ENCODE measurements at regions not wholly inside any gene's neighbourhood (a gene's known extent, or its start where the extent isn't known, plus 50 kb on each side); places are given as distances from the start of the nearest gene placed in this dataset.

GRCh38 chr3:159667261-159667660 is 321.4 kb upstream of the IL12A start:
- H3K27ac ChIP-seq: no peak overlapping the region
- H4K20me1 ChIP-seq (ENCODE audit: insufficient read depth): no peaks in the 10 kb centered on the region
- no peaks in the 10 kb centered on the region for H3K4me1 ChIP-seq (ENCODE audit: low read depth, poor library complexity, severe bottlenecking)
- H3K4me3 ChIP-seq (IDR thresholded peaks at IDR 0.05; ENCODE audit: insufficient read depth, low read depth, low read length): no peak overlapping the region
- no peaks in the 10 kb centered on the region for H3K27me3 ChIP-seq (ENCODE audit: insufficient read depth, low read depth)
- no peak overlapping the region for H2AFZ ChIP-seq (ENCODE audit: low read depth)
- TF ChIP-seq CTCF (conservative IDR thresholded peaks at IDR 0.05; ENCODE audit: low read depth, low read length): no peak
- no peaks in the 10 kb centered on the region for H3K79me2 ChIP-seq (ENCODE audit: insufficient read depth, low read depth)
- no peaks in the 10 kb centered on the region for H3K36me3 ChIP-seq (ENCODE audit: insufficient read depth)
- no peak overlapping the region for H3K4me2 ChIP-seq
- no peak overlapping the region for H3K9ac ChIP-seq

GRCh38 chr3:159668461-159668860 is 320.2 kb upstream of the IL12A start:
- H3K79me2 ChIP-seq (ENCODE audit: insufficient read depth, low read depth): no peaks in the 10 kb centered on the region
- H4K20me1 ChIP-seq (ENCODE audit: insufficient read depth): no peaks in the 10 kb centered on the region
- H3K9ac ChIP-seq: no peak overlapping the region
- TF ChIP-seq CTCF (conservative IDR thresholded peaks at IDR 0.05; ENCODE audit: low read depth, low read length): no peak
- H3K4me2 ChIP-seq: no peak overlapping the region
- no peak overlapping the region for H2AFZ ChIP-seq (ENCODE audit: low read depth)
- no peak overlapping the region for H3K4me3 ChIP-seq (IDR thresholded peaks at IDR 0.05; ENCODE audit: insufficient read depth, low read depth, low read length)
- no peak overlapping the region for H3K27ac ChIP-seq
- no peaks in the 10 kb centered on the region for H3K27me3 ChIP-seq (ENCODE audit: insufficient read depth, low read depth)
- H3K4me1 ChIP-seq (ENCODE audit: low read depth, poor library complexity, severe bottlenecking): no peaks in the 10 kb centered on the region
- no peaks in the 10 kb centered on the region for H3K36me3 ChIP-seq (ENCODE audit: insufficient read depth)

- H3K9ac ChIP-seq: no peak overlapping the region
- no peak overlapping the region for H3K4me2 ChIP-seq
- no peak overlapping the region for H2AFZ ChIP-seq (ENCODE audit: low read depth)
- H4K20me1 ChIP-seq (ENCODE audit: insufficient read depth): no peaks in the 10 kb centered on the region
- no peak for TF ChIP-seq CTCF (conservative IDR thresholded peaks at IDR 0.05; ENCODE audit: low read depth, low read length)
- no peaks in the 10 kb centered on the region for H3K4me1 ChIP-seq (ENCODE audit: low read depth, poor library complexity, severe bottlenecking)
- no peak overlapping the region for H3K27ac ChIP-seq
- H3K79me2 ChIP-seq (ENCODE audit: insufficient read depth, low read depth): no peaks in the 10 kb centered on the region
- no peak overlapping the region for H3K4me3 ChIP-seq (IDR thresholded peaks at IDR 0.05; ENCODE audit: insufficient read depth, low read depth, low read length)
- H3K27me3 ChIP-seq (ENCODE audit: insufficient read depth, low read depth): no peaks in the 10 kb centered on the region
- no peaks in the 10 kb centered on the region for H3K36me3 ChIP-seq (ENCODE audit: insufficient read depth)
Observed at GRCh38 chr3:159668990-159669476, 319.6 kb upstream of the IL12A start.

GRCh38 chr3:159669766-159670165 is 318.9 kb upstream of the IL12A start:
- Histone ChIP-seq H3K4me2 (no peak overlapping the region), H3K9ac (no peak overlapping the region), H3K27ac (no peak overlapping the region), H3K79me2 (ENCODE audit: insufficient read depth, low read depth) (no peaks in the 10 kb centered on the region), H3K27me3 (ENCODE audit: insufficient read depth, low read depth) (no peaks in the 10 kb centered on the region), H3K4me3 (IDR thresholded peaks at IDR 0.05; ENCODE audit: insufficient read depth, low read depth, low read length) (no peak overlapping the region), H3K4me1 (ENCODE audit: low read depth, poor library complexity, severe bottlenecking) (no peaks in the 10 kb centered on the region), H4K20me1 (ENCODE audit: insufficient read depth) (no peaks in the 10 kb centered on the region), H3K36me3 (ENCODE audit: insufficient read depth) (no peaks in the 10 kb centered on the region), H2AFZ (ENCODE audit: low read depth) (no peak overlapping the region)
- no peak for TF ChIP-seq CTCF (conservative IDR thresholded peaks at IDR 0.05; ENCODE audit: low read depth, low read length)

Data from KMS-11 (cell line).